K562 (cell line): ENCODE measurements at regions not wholly inside any gene's neighbourhood (a gene's known extent, or its start where the extent isn't known, plus 50 kb on each side); places are given as distances from the start of the nearest gene placed in this dataset.

ENCODE experiments used
- ATAC-seq: fragments of 200-7000 bp; cut with Tn5 transposase; 3 replicates; pipeline ENCODE4 v1.9.1; 2020; ENCODE audit warnings: moderate library complexity
- BruUV-seq: library from RNA; stranded (reverse); fragments of 400-500 nt; replicated peaks from 2 replicates; lab custom pipeline; 2021; lab: Mats Ljungman, UMichigan
- CTCF ChIA-PET: fragments of 300-600 bp; formaldehyde crosslinking; extraction: SDS; loops from one replicate; lab custom pipeline; 2021; ENCODE audit warnings: low intra/inter-chr PET ratio; lab: Yijun Ruan, JAX
- POLR2A ChIA-PET: fragments of 300-600, 350-650 bp; sonication (Branson Sonifier 250); formaldehyde crosslinking; extraction: SDS; loops from one replicate; lab custom pipeline; 2021; ENCODE audit warnings: antibody characterized with exemption, inconsistent platforms; lab: Yijun Ruan, JAX
- DNase-seq, 4 experiments: peaks; one replicate each; pipeline versions ENCODE4 v3.0.0 to v3.0.0-alpha.2; 2011 to 2018; ENCODE audit warnings: low spot score in 3 of 4, mixed read lengths in 3 of 4; ENCODE audit errors: extremely low read depth in 1 of 4
- FAIRE-seq: peaks from 2 replicates; lab custom pipeline; 2011; peaks lifted over from hg19 to GRCh38; lab: Jason Lieb, UNC
- H2AFZ ChIP-seq: 2 replicates; pipeline ENCODE4 v1.6.0; 2011; ENCODE audit warnings: low read depth, low read length, control low read depth, inconsistent platforms
- H3K27ac ChIP-seq: fragments of 200-600 bp; 3 replicates; pipeline ENCODE4 v1.8.0; 2011; ENCODE audit warnings: low read depth, mild to moderate bottlenecking, control low read depth, inconsistent platforms, low read length, moderate library complexity, mixed read lengths; ENCODE audit errors: extremely low read depth
- H3K27me3 ChIP-seq, 2 experiments: fragments of 300-600 bp in 1 of 2; 2 replicates in 1 of 2; 3 replicates in 1 of 2; pipeline versions ENCODE4 v1.6.0 to v1.8.0; 2011; ENCODE audit warnings: inconsistent platforms in 2 of 2, low read length in 2 of 2, mild to moderate bottlenecking in 1 of 2, mixed read lengths in 1 of 2, moderate library complexity in 1 of 2; ENCODE audit not compliant: control insufficient read depth in 2 of 2, insufficient read depth in 2 of 2
- H3K36me3 ChIP-seq: fragments of 300-600 bp; 3 replicates; pipeline ENCODE4 v1.8.0; 2011; ENCODE audit warnings: mild to moderate bottlenecking, low read length, inconsistent platforms; ENCODE audit not compliant: control insufficient read depth, insufficient read depth
- H3K4me1 ChIP-seq, 2 experiments: fragments of 200-600 bp in 1 of 2; replicated peaks in 1 of 2; 2 replicates in 1 of 2; 3 replicates in 1 of 2; pipeline versions ENCODE4 v1.5.1 to v1.8.0; 2011; ENCODE audit warnings: inconsistent platforms in 2 of 2, low read length in 2 of 2, mild to moderate bottlenecking in 1 of 2, mixed read lengths in 1 of 2, moderate library complexity in 1 of 2; ENCODE audit not compliant: control insufficient read depth in 2 of 2, insufficient read depth in 2 of 2
- H3K4me2 ChIP-seq: 2 replicates; pipeline ENCODE4 v1.6.1; 2011; ENCODE audit warnings: low read length, control low read depth, inconsistent platforms, mixed read lengths; ENCODE audit not compliant: insufficient read depth
- H3K4me3 ChIP-seq: fragments of 200-600 bp; sonication (generic), shearing (Covaris generic); 2 replicates; pipeline ENCODE4 v1.5.1; 2016; ENCODE audit warnings: control low read depth, inconsistent platforms
- H3K79me2 ChIP-seq: fragments of 200-600 bp; 3 replicates; pipeline ENCODE4 v1.8.0; 2011; ENCODE audit warnings: low read length, inconsistent platforms; ENCODE audit not compliant: control insufficient read depth, insufficient read depth
- H3K9ac ChIP-seq, 2 experiments: 2 replicates each; pipeline versions ENCODE4 v1.6.0 to v1.6.1; 2011; ENCODE audit warnings: low read depth in 2 of 2, low read length in 2 of 2, control low read depth in 1 of 2, inconsistent platforms in 1 of 2, mild to moderate bottlenecking in 1 of 2, mixed read lengths in 1 of 2; ENCODE audit not compliant: insufficient read depth in 1 of 2
- H3K9me1 ChIP-seq: one replicate; pipeline ENCODE4 v1.6.0; 2011; ENCODE audit warnings: inconsistent platforms, mild to moderate bottlenecking, low read length, moderate library complexity; ENCODE audit not compliant: control insufficient read depth, insufficient read depth
- H3K9me3 ChIP-seq: replicated peaks from 2 replicates; pipeline ENCODE4 v1.5.1; 2011; ENCODE audit warnings: low read depth, low read length, inconsistent platforms; ENCODE audit not compliant: control insufficient read depth, insufficient read depth
- H4K20me1 ChIP-seq: replicated peaks from 2 replicates; pipeline ENCODE4 v1.6.1; 2011; ENCODE audit warnings: low read length, inconsistent platforms, mixed read lengths; ENCODE audit not compliant: control insufficient read depth, insufficient read depth
- FOS ChIP-seq: IDR thresholded peaks from 3 replicates; pipeline ENCODE4 v1.6.1; 2011; ENCODE audit not compliant: insufficient read length; ENCODE audit errors: extremely low read depth
- FUS ChIP-seq: fragments of 200-400 bp; formaldehyde crosslinking; optimal IDR thresholded peaks from 2 replicates; pipeline ENCODE3; 2017; ENCODE audit warnings: low read depth, low read length
- SMAD4 ChIP-seq: fragments of 250-450 bp; sonication (Bioruptor Pico); conservative IDR thresholded peaks from 2 replicates; pipeline ENCODE4 v1.8.0; 2021; ENCODE audit warnings: inconsistent platforms, mild to moderate bottlenecking, moderate library complexity
- ZNF551 ChIP-seq: fragments of 250-450 bp; sonication (Bioruptor Pico); IDR thresholded peaks from 2 replicates; pipeline ENCODE4 v1.5.0; 2021; ENCODE audit warnings: mild to moderate bottlenecking, moderate library complexity
- ZNF75A ChIP-seq: fragments of 450-650 bp; formaldehyde crosslinking; IDR thresholded peaks from 2 replicates; pipeline ENCODE4 v1.4.0; 2020; ENCODE audit warnings: mild to moderate bottlenecking
- WGBS: fragments of 100-300 bp; shearing (Covaris generic); methylation state at CpG from one replicate; pipeline ENCODE4 v1.1.6; 2016; ENCODE audit warnings: low coverage, mixed read lengths; ENCODE audit not compliant: insufficient coverage; ENCODE audit errors: missing lambda C conversion rate; 5-methylcytosine and 5-hydroxymethylcytosine counted together
- in situ Hi-C: fragments of 300-500 bp; cut with MboI; formaldehyde crosslinking; loops from 4 replicates; pipeline ENCODE4 v1.15.0; 2018; ENCODE audit warnings: inconsistent platforms, mixed read lengths
- intact Hi-C: fragments of 100-400 bp; cut with micrococcal nuclease; formaldehyde crosslinking; loops from 2 replicates; pipeline ENCODE4 v1.14.2; 2022
- TF ChIP-seq, protein P1 (sequence below): sonication (generic); formaldehyde crosslinking; IDR thresholded peaks from 2 replicates; pipeline ENCODE4 v1.8.1; 2022; ENCODE audit warnings: missing genetic modification reagents
- TF ChIP-seq, protein P2 (sequence below), 2 experiments: fragments of 450-650 bp in 1 of 2; sonication (generic) in 1 of 2; formaldehyde crosslinking; conservative IDR thresholded peaks; 2 replicates each; pipeline versions ENCODE4 v1.4.0 to v1.8.1; 2020 to 2022; ENCODE audit warnings: mild to moderate bottlenecking in 1 of 2, missing genetic modification reagents in 1 of 2
- TF ChIP-seq, protein P3 (sequence below): fragments of 150-350 bp; IDR thresholded peaks from 2 replicates; pipeline ENCODE4 v1.6.1; 2014; ENCODE audit warnings: low read depth, mild to moderate bottlenecking, low read length, borderline replicate concordance
- TF ChIP-seq, protein P4 (sequence below), 3 experiments: IDR thresholded peaks in 2 of 3; conservative IDR thresholded peaks in 1 of 3; 2 replicates each; pipeline ENCODE4 v1.5.1; 2011 to 2012; ENCODE audit warnings: low read length in 3 of 3, mild to moderate bottlenecking in 3 of 3, control low read depth in 2 of 3, improper control_type of control experiment in 1 of 3, inconsistent platforms in 1 of 3, low read depth in 1 of 3, mixed read lengths in 1 of 3, moderate library complexity in 1 of 3; ENCODE audit not compliant: insufficient read depth in 2 of 3
- TF ChIP-seq, protein P5 (sequence below): fragments of 200-800 bp; sonication (Bioruptor generic); IDR thresholded peaks from 2 replicates; pipeline ENCODE4 v1.6.1; 2017; ENCODE audit warnings: missing genetic modification characterization, missing compliant biosample characterization

DNA sequence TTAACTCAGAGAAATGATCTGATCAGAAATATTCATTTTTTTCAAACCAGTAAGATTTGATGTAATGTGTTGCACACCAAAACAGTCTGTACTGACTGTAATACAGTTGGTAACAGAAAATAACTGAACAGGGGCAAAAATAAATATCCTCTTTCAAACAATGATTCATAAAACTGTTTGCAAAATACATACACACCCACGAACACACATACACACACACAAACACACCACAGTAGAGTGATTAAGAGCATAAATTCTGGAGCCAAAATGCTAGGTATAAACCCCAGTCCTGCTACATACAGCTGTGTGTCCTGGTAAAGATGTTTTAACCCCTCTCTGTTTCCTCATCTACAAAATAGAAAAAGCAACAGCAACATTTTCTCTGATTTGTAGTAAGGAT is 376.6 kb downstream of the PDGFC start:
- POLR2A ChIA-PET: no interaction called here
- in situ Hi-C loops: no loop called here
- Histone ChIP-seq H3K9me1 (no peaks in the 10 kb centered on the region), H3K79me2 (no peaks in the 10 kb centered on the region), H3K4me2 (no peak overlapping the region), H3K36me3 (no peaks in the 10 kb centered on the region), H3K4me1 (no peaks in the 10 kb centered on the region), H3K9me3 (no peaks in the 10 kb centered on the region)
- intact Hi-C loops: no loop called here
- ATAC-seq (no peak), DNase-seq (no peak)
- TF ChIP-seq, protein P1, sequence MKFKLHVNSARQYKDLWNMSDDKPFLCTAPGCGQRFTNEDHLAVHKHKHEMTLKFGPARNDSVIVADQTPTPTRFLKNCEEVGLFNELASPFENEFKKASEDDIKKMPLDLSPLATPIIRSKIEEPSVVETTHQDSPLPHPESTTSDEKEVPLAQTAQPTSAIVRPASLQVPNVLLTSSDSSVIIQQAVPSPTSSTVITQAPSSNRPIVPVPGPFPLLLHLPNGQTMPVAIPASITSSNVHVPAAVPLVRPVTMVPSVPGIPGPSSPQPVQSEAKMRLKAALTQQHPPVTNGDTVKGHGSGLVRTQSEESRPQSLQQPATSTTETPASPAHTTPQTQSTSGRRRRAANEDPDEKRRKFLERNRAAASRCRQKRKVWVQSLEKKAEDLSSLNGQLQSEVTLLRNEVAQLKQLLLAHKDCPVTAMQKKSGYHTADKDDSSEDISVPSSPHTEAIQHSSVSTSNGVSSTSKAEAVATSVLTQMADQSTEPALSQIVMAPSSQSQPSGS: no peak
- TF ChIP-seq, protein P2, sequence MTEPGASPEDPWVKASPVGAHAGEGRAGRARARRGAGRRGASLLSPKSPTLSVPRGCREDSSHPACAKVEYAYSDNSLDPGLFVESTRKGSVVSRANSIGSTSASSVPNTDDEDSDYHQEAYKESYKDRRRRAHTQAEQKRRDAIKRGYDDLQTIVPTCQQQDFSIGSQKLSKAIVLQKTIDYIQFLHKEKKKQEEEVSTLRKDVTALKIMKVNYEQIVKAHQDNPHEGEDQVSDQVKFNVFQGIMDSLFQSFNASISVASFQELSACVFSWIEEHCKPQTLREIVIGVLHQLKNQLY (CRISPR knock-in tag; conservative IDR thresholded peaks at IDR 0.05): no peak
- TF ChIP-seq FUS: no peak
- TF ChIP-seq SMAD4 (CRISPR knock-in tag): no peak
- no peak for TF ChIP-seq ZNF75A (CRISPR knock-in tag)
- TF ChIP-seq, protein P3, sequence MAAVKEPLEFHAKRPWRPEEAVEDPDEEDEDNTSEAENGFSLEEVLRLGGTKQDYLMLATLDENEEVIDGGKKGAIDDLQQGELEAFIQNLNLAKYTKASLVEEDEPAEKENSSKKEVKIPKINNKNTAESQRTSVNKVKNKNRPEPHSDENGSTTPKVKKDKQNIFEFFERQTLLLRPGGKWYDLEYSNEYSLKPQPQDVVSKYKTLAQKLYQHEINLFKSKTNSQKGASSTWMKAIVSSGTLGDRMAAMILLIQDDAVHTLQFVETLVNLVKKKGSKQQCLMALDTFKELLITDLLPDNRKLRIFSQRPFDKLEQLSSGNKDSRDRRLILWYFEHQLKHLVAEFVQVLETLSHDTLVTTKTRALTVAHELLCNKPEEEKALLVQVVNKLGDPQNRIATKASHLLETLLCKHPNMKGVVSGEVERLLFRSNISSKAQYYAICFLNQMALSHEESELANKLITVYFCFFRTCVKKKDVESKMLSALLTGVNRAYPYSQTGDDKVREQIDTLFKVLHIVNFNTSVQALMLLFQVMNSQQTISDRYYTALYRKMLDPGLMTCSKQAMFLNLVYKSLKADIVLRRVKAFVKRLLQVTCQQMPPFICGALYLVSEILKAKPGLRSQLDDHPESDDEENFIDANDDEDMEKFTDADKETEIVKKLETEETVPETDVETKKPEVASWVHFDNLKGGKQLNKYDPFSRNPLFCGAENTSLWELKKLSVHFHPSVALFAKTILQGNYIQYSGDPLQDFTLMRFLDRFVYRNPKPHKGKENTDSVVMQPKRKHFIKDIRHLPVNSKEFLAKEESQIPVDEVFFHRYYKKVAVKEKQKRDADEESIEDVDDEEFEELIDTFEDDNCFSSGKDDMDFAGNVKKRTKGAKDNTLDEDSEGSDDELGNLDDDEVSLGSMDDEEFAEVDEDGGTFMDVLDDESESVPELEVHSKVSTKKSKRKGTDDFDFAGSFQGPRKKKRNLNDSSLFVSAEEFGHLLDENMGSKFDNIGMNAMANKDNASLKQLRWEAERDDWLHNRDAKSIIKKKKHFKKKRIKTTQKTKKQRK: no peak
- TF ChIP-seq FOS: no peak
- TF ChIP-seq, protein P4, sequence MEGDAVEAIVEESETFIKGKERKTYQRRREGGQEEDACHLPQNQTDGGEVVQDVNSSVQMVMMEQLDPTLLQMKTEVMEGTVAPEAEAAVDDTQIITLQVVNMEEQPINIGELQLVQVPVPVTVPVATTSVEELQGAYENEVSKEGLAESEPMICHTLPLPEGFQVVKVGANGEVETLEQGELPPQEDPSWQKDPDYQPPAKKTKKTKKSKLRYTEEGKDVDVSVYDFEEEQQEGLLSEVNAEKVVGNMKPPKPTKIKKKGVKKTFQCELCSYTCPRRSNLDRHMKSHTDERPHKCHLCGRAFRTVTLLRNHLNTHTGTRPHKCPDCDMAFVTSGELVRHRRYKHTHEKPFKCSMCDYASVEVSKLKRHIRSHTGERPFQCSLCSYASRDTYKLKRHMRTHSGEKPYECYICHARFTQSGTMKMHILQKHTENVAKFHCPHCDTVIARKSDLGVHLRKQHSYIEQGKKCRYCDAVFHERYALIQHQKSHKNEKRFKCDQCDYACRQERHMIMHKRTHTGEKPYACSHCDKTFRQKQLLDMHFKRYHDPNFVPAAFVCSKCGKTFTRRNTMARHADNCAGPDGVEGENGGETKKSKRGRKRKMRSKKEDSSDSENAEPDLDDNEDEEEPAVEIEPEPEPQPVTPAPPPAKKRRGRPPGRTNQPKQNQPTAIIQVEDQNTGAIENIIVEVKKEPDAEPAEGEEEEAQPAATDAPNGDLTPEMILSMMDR (IDR thresholded peaks at IDR 0.05 in 2 of 3, conservative IDR thresholded peaks at IDR 0.05 in 1 of 3; ENCODE audit: insufficient read depth in 2 of 3, low read depth in 1 of 3, low read length in 3 of 3): no peak
- no peak for TF ChIP-seq ZNF551 (CRISPR knock-in tag)
- TF ChIP-seq, protein P5, sequence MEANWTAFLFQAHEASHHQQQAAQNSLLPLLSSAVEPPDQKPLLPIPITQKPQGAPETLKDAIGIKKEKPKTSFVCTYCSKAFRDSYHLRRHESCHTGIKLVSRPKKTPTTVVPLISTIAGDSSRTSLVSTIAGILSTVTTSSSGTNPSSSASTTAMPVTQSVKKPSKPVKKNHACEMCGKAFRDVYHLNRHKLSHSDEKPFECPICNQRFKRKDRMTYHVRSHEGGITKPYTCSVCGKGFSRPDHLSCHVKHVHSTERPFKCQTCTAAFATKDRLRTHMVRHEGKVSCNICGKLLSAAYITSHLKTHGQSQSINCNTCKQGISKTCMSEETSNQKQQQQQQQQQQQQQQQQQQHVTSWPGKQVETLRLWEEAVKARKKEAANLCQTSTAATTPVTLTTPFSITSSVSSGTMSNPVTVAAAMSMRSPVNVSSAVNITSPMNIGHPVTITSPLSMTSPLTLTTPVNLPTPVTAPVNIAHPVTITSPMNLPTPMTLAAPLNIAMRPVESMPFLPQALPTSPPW: no peak
- TF ChIP-seq, all 486 proteins: peak for 0
- Histone ChIP-seq H3K27ac (no peak overlapping the region), H3K27me3 (no peaks in the 10 kb centered on the region), H2AFZ (no peak overlapping the region), H3K4me3 (no peak overlapping the region), H3K9ac (no peak overlapping the region), H4K20me1 (no peaks in the 10 kb centered on the region)
- no TSS peak for BruUV-seq
- FAIRE-seq: no peak
- CTCF ChIA-PET: no interaction called here
- WGBS: 0% methylated on average over 1 of the region's 1 CpG
